ENCODE measurements at regions not wholly inside any gene's neighbourhood (a gene's known extent, or its start where the extent isn't known, plus 50 kb on each side); places are given as distances from the start of the nearest gene placed in this dataset.

DNA sequence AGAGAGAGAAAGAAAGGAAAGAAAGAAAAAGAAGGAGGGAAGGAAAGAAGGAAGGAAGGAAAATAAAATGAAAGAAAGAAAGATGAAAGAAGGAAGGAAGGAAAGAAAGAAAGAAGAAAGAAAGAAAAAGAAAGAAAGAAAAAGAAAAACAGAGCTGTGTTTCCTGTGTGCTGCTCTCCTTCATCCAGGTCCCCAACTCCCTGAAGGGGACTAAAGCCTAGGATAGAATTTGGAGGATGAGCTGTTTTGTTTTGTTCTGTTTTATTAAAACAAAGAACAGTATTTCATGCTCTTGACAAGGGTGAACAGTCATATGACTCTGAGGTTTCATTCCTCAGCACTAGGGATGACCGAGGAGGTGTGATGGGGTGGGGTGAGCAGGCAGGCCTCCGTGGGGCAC is 164.8 kb upstream of the NDN start:
- H3K27ac ChIP-seq, result no peak overlapping the region
- no peaks in the 10 kb centered on the region for H3K4me1 ChIP-seq (replicated peaks)
- intact Hi-C loops (cut with DNase I), result no loop called here
- H3K36me3 ChIP-seq, result no peaks in the 10 kb centered on the region
- DNase-seq (ENCODE audit: low spot score), result no peak
- no peak for TF ChIP-seq POLR2A (IDR thresholded peaks at IDR 0.05)
- TF ChIP-seq POLR2AphosphoS5 (IDR thresholded peaks at IDR 0.05), result no peak
- TF ChIP-seq, protein P1, sequence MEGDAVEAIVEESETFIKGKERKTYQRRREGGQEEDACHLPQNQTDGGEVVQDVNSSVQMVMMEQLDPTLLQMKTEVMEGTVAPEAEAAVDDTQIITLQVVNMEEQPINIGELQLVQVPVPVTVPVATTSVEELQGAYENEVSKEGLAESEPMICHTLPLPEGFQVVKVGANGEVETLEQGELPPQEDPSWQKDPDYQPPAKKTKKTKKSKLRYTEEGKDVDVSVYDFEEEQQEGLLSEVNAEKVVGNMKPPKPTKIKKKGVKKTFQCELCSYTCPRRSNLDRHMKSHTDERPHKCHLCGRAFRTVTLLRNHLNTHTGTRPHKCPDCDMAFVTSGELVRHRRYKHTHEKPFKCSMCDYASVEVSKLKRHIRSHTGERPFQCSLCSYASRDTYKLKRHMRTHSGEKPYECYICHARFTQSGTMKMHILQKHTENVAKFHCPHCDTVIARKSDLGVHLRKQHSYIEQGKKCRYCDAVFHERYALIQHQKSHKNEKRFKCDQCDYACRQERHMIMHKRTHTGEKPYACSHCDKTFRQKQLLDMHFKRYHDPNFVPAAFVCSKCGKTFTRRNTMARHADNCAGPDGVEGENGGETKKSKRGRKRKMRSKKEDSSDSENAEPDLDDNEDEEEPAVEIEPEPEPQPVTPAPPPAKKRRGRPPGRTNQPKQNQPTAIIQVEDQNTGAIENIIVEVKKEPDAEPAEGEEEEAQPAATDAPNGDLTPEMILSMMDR (IDR thresholded peaks at IDR 0.05), result no peak
- no peak overlapping the region for H3K4me3 ChIP-seq
- no peaks in the 10 kb centered on the region for H3K27me3 ChIP-seq (replicated peaks; ENCODE audit: insufficient read depth)
- no peaks in the 10 kb centered on the region for H3K9me3 ChIP-seq
- 42% methylated on average over 2 of the region's 2 CpGs for WGBS

DNA sequence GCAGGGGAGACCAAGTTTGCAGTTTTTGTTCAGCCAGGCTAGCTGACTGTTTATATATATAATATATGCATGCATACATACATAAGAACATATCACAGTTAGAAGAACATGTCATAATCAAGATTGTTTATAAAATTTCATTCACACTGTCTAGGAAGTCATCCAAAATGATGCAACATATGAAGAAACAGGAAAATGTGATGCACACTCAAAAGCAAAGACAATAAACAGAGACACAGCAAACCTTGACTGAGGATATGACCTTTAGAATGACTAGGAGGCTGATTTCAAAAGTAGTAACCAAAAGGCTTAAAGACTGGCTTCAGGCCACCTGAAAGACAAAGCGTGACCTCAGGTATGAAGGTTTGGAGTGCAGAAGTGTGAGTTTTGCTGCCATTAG is 166.2 kb upstream of the NDN start:
- Histone ChIP-seq H3K9me3 (no peaks in the 10 kb centered on the region), H3K27me3 (replicated peaks; ENCODE audit: insufficient read depth) (no peaks in the 10 kb centered on the region), H3K4me1 (replicated peaks) (no peaks in the 10 kb centered on the region), H3K36me3 (no peaks in the 10 kb centered on the region), H3K27ac (no peak overlapping the region), H3K4me3 (no peak overlapping the region)
- no peak for DNase-seq (ENCODE audit: low spot score)
- 85% methylated on average over 1 of the region's 1 CpG for WGBS
- intact Hi-C loops (cut with DNase I), result no loop called here
- no peak for TF ChIP-seq POLR2A (IDR thresholded peaks at IDR 0.05)
- TF ChIP-seq, protein P1 (IDR thresholded peaks at IDR 0.05), result no peak
- TF ChIP-seq POLR2AphosphoS5 (IDR thresholded peaks at IDR 0.05), result no peak

DNA sequence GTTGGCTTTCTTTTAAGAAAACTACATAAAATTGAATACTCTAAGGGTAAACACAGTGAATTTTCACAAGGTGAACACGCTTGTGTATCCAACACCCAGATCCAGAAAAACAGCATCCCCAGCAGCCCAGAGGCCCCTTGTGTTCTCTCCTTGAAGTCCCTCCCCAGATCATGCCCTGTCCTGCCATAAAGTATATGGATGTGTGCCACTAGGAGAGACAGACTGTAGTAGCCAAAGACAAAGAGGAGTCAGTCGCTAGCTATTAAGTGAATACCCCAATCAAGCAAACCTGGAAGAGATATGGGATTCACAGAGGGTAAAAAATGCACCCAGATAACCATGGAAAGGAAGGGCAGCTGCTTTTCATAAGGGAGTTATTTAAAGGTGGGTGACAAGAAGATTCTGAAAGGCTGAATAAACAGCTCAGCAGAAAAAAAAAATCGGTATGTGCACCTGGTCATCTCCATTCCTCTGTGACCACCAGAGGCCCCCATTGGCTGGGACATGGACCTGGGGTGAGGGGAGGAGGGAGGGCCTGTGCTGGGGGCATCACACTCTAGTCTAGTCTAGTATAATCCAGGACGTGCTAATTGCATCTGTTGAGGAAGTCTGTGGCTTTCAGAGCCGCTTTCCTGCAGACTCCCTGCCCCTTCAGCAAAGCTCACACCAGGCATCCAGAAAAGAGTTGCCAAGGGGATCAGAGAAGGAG is 167.3 kb upstream of the NDN start:
- DNase-seq (ENCODE audit: low spot score), result no peak
- intact Hi-C loops (cut with DNase I), result no loop called here

DNA sequence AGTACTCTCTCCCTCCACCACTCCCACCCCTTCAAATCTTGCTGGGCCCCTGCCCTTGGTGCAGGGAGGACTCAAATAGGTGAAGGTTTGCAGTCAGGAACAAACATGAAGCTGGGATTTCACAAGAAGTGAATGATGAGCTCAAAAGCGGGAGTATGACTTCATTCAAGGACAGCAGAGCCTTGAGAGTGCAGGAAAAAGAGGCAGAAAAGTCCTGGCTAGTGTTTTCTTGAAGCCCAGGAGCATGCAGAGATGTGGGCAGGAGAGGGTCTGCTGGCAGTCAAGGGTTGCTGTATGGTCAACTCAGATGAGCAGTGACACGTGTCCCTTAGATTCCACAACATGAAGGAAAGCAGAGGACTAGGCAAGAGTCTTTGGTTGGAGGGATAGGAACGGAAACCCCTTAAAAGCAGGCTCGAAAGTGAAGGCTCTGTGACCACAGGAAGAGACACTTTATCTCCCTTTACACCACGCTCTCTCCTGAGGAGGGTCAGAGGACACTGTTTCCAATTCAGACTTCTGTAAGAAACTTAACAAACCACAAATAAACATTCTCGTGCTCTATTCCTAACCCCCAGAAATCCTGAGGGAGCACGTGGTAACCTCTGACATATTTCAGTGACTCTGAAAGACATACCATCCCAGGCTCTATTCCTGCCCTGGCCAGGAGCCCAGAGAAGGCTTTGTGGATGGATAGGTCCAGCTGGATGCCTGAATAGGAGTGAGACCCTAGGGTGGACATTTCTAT is 168.0 kb upstream of the NDN start:
- 49% methylated on average over 7 of the region's 7 CpGs for WGBS
- Histone ChIP-seq H3K9me3 (no peaks in the 10 kb centered on the region), H3K36me3 (no peaks in the 10 kb centered on the region), H3K27ac (no peak overlapping the region), H3K4me1 (replicated peaks) (no peaks in the 10 kb centered on the region), H3K27me3 (replicated peaks; ENCODE audit: insufficient read depth) (no peaks in the 10 kb centered on the region), H3K4me3 (no peak overlapping the region)
- no peak for DNase-seq (ENCODE audit: low spot score)
- TF ChIP-seq POLR2A (IDR thresholded peaks at IDR 0.05), result no peak
- TF ChIP-seq, protein P1 (IDR thresholded peaks at IDR 0.05), result no peak
- no peak for TF ChIP-seq POLR2AphosphoS5 (IDR thresholded peaks at IDR 0.05)
- intact Hi-C loops (cut with DNase I), result no loop called here

More for the DNA sequence above, 167.3 kb upstream of the NDN start:
- Histone ChIP-seq H3K27ac (no peak overlapping the region), H3K36me3 (no peaks in the 10 kb centered on the region), H3K27me3 (replicated peaks; ENCODE audit: insufficient read depth) (no peaks in the 10 kb centered on the region), H3K9me3 (no peaks in the 10 kb centered on the region), H3K4me1 (replicated peaks) (no peaks in the 10 kb centered on the region), H3K4me3 (no peak overlapping the region)
- TF ChIP-seq POLR2AphosphoS5 (IDR thresholded peaks at IDR 0.05), result no peak
- TF ChIP-seq, protein P1 (IDR thresholded peaks at IDR 0.05), result no peak
- WGBS, result 42% methylated on average over 5 of the region's 5 CpGs

DNA sequence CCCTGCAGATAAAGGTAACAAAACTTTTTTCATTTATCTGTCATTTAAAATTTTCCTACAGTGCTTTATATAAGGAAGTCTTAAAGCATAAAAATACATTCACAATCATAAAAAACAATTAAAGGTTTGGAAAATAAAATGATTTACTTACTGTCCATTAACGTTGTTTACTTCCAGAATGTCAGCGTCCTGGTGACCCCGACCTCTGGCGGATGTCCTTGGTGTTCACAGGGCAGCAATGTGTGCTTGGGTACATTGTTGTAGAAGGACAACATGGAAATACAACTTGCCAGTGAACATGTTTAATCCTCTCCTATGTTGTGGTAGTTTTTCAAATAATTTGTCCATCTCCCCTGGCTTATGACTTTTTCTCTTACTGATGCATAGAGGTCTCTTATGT is 168.8 kb upstream of the NDN start:
- Histone ChIP-seq H3K27me3 (replicated peaks; ENCODE audit: insufficient read depth) (no peaks in the 10 kb centered on the region), H3K4me3 (no peak overlapping the region), H3K4me1 (replicated peaks) (no peaks in the 10 kb centered on the region), H3K36me3 (no peaks in the 10 kb centered on the region), H3K27ac (no peak overlapping the region), H3K9me3 (no peaks in the 10 kb centered on the region)
- intact Hi-C loops (cut with DNase I), result no loop called here
- DNase-seq (ENCODE audit: low spot score), result no peak
- 73% methylated on average over 4 of the region's 4 CpGs for WGBS
- TF ChIP-seq, protein P1 (IDR thresholded peaks at IDR 0.05), result no peak
- TF ChIP-seq POLR2AphosphoS5 (IDR thresholded peaks at IDR 0.05), result no peak
- no peak for TF ChIP-seq POLR2A (IDR thresholded peaks at IDR 0.05)

Measured in prostate gland (tissue), 2 donors.